ENCODE measurements at regions not wholly inside any gene's neighbourhood (a gene's known extent, or its start where the extent isn't known, plus 50 kb on each side); places are given as distances from the start of the nearest gene placed in this dataset.

- WGBS (ENCODE audit: extremely low coverage, insufficient read length, low lambda C conversion rate) = no CpG with 5 or more reads among the region's 2 CpGs
- no peak for TF ChIP-seq CTCF (conservative IDR thresholded peaks at IDR 0.05)
- H4K5ac ChIP-seq (ENCODE audit: insufficient read length, low read depth, low read length) = no peak overlapping the region
Measured at GRCh38 chr3:160057331-160057730, 68.7 kb downstream of the IL12A start.

More at GRCh38 chr3:160057331-160057730, 68.7 kb downstream of the IL12A start:
- no peak overlapping the region for H3K4me3 Mint-ChIP-seq
- Histone ChIP-seq H3K18ac (ENCODE audit: insufficient read length, low read depth, low read length) (no peak overlapping the region), H3K14ac (ENCODE audit: insufficient read depth, low read length) (no peak overlapping the region), H2BK12ac (ENCODE audit: insufficient read length, low read depth, low read length) (no peak overlapping the region), H3K27me3 (ENCODE audit: insufficient read depth, low read length) (no peaks in the 10 kb centered on the region), H4K91ac (ENCODE audit: insufficient read length, low read depth, low read length) (no peak overlapping the region), H4K8ac (replicated peaks; ENCODE audit: insufficient read length, low read depth, low read length) (no peak overlapping the region), H2BK120ac (ENCODE audit: low read depth, low read length, poor library complexity, severe bottlenecking) (no peak overlapping the region), H3K4me1 (ENCODE audit: insufficient read depth, low read length) (no peaks in the 10 kb centered on the region), H3T11ph (ENCODE audit: low read length) (no peak overlapping the region), H3K23ac (ENCODE audit: insufficient read length, low read depth, low read length) (no peak overlapping the region), H3K56ac (ENCODE audit: insufficient read length, low read depth, low read length) (no peak overlapping the region), H3K4me2 (ENCODE audit: insufficient read depth, insufficient read length, low read length) (no peak overlapping the region), H3K4ac (ENCODE audit: low read depth, low read length) (no peak overlapping the region), H3K9ac (ENCODE audit: extremely low read depth, insufficient read length, low read length) (no peak overlapping the region), H2BK5ac (ENCODE audit: insufficient read length, low read length) (no peak overlapping the region), H3K27ac (ENCODE audit: insufficient read length, low read depth, low read length) (no peak overlapping the region), H2BK20ac (ENCODE audit: low read depth, low read length, poor library complexity, severe bottlenecking) (no peak overlapping the region), H3K23me2 (ENCODE audit: insufficient read length, low read depth, low read length, poor library complexity, severe bottlenecking) (no peaks in the 10 kb centered on the region), H2BK15ac (ENCODE audit: low read depth, low read length) (no peak overlapping the region), H3K79me2 (ENCODE audit: insufficient read depth, low read length) (no peaks in the 10 kb centered on the region), H3K79me1 (ENCODE audit: insufficient read depth, low read depth, low read length, poor library complexity, severe bottlenecking) (no peaks in the 10 kb centered on the region), H2AFZ (ENCODE audit: low read length) (no peak overlapping the region), H2AK5ac (ENCODE audit: insufficient read length, low read length) (no peak overlapping the region), H3K9me3 (ENCODE audit: control insufficient read depth, low read depth, low read length) (no peaks in the 10 kb centered on the region), H4K20me1 (ENCODE audit: control insufficient read depth, insufficient read depth, insufficient read length) (no peaks in the 10 kb centered on the region)
- H3K27ac Mint-ChIP-seq = no peak overlapping the region
- H3K9me3 Mint-ChIP-seq = no peaks in the 10 kb centered on the region; a peak in 1 of 5 replicates
- 0 out of 4 replicates have a peak, but pooled peaks cover 0 to 3% of the 10 kb centered on the region in 2 experiments for H3K4me1 Mint-ChIP-seq
- no peak for DNase-seq
- no peaks in the 10 kb centered on the region for H3K27me3 Mint-ChIP-seq (ENCODE audit: low read depth)
- no peaks in the 10 kb centered on the region for H3K36me3 Mint-ChIP-seq (ENCODE audit: insufficient read depth in 1 of 3, low read depth in 3 of 3)
